ENCODE measurements at regions not wholly inside any gene's neighbourhood (a gene's known extent, or its start where the extent isn't known, plus 50 kb on each side); places are given as distances from the start of the nearest gene placed in this dataset.
"Not testable (repeated sequence)": the region's sequence is repeated elsewhere in the genome, so short reads cannot be mapped to it uniquely, and the experiment has no call there.

DNA sequence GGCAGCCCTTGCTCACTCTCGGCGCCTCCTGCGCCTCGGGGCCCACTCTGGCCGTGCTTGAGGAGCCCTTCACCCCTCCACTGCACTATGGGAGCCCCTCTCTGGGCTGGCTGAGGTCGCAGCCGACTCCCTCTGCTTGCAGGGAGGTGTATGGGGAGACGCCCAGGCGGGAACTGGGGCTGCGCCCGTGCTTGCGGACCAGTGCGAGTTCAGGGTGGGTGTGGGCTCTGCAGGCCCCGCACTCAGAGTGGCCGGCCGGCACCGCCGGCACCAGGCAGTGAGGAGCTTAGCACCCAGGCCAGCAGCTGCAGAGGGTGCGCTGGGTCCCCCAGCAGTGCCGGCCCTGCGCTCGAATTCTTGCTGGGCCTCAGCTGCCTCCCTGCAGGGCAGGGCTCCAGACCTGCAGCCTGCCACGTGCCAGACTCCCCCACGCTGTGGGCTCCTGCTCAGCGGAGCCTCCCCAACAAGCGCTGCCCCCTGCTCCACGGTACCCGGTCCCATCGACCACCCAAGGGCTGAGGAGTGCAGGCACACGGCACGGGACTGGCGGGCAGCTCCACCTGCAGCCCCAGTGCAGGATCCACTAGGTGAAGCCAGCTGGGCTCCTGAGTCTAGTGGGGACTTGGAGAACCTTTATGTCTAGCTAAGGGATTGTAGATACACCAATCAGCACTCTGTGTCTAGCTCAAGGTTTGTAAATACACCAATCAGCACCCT is 54.0 kb upstream of the WWC2 start:
- H3K9me3 ChIP-seq (replicated peaks; ENCODE audit: insufficient read depth, low read length); DNase-seq; H2AFZ ChIP-seq (ENCODE audit: low read length); H3K79me2 ChIP-seq (ENCODE audit: low read length); H3K9me2 ChIP-seq (replicated peaks; ENCODE audit: insufficient read depth, low read length); H3K27ac ChIP-seq (ENCODE audit: low read length); H4K20me1 ChIP-seq (ENCODE audit: insufficient read depth, low read length); H3K4me1 ChIP-seq (ENCODE audit: low read length); H3K9ac ChIP-seq (ENCODE audit: low read length); H3F3A ChIP-seq (ENCODE audit: insufficient read depth, low read length); H3K27me3 ChIP-seq (replicated peaks; ENCODE audit: insufficient read depth, low read length); H3K36me3 ChIP-seq (replicated peaks; ENCODE audit: insufficient read depth, low read length); H3K4me2 ChIP-seq (ENCODE audit: low read depth, low read length); H3K4me3 ChIP-seq (ENCODE audit: low read length): not testable (repeated sequence)

DNA sequence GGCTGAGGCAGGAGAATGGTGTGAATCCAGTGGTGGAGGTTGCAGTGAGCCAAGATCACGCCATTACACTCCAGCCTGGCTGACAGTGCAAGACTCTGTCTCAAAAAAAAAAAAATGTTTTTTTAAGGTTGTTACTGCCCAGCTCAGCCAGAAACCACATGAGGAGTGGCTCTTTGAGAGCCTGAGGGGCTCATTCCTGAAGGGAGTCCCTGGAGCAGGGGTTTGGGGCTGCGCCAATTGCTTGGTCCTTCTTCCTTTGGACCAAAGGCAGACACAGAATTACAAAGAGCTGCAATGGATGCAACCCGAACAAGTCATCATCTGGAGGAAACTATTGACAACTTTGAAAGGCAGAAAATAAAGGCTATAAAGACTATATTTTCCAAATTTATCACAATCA is 60.6 kb upstream of the WWC2 start:
- Histone ChIP-seq H3K9ac (ENCODE audit: low read length) (no peak overlapping the region), H3F3A (ENCODE audit: insufficient read depth, low read length) (no peaks in the 10 kb centered on the region), H3K4me3 (ENCODE audit: low read length) (no peak overlapping the region), H3K27me3 (replicated peaks; ENCODE audit: insufficient read depth, low read length) (no peaks in the 10 kb centered on the region), H3K27ac (ENCODE audit: low read length) (no peak overlapping the region), H3K4me1 (ENCODE audit: low read length) (no peaks in the 10 kb centered on the region), H3K9me2 (replicated peaks; ENCODE audit: insufficient read depth, low read length) (no peaks in the 10 kb centered on the region), H3K4me2 (ENCODE audit: low read depth, low read length) (no peak overlapping the region), H3K36me3 (replicated peaks; ENCODE audit: insufficient read depth, low read length) (no peaks in the 10 kb centered on the region), H3K79me2 (ENCODE audit: low read length) (no peaks in the 10 kb centered on the region), H2AFZ (ENCODE audit: low read length) (no peak overlapping the region), H3K9me3 (replicated peaks; ENCODE audit: insufficient read depth, low read length) (no peaks in the 10 kb centered on the region), H4K20me1 (ENCODE audit: insufficient read depth, low read length) (no peaks in the 10 kb centered on the region)
- TF ChIP-seq, protein P1, sequence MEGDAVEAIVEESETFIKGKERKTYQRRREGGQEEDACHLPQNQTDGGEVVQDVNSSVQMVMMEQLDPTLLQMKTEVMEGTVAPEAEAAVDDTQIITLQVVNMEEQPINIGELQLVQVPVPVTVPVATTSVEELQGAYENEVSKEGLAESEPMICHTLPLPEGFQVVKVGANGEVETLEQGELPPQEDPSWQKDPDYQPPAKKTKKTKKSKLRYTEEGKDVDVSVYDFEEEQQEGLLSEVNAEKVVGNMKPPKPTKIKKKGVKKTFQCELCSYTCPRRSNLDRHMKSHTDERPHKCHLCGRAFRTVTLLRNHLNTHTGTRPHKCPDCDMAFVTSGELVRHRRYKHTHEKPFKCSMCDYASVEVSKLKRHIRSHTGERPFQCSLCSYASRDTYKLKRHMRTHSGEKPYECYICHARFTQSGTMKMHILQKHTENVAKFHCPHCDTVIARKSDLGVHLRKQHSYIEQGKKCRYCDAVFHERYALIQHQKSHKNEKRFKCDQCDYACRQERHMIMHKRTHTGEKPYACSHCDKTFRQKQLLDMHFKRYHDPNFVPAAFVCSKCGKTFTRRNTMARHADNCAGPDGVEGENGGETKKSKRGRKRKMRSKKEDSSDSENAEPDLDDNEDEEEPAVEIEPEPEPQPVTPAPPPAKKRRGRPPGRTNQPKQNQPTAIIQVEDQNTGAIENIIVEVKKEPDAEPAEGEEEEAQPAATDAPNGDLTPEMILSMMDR (IDR thresholded peaks at IDR 0.05; ENCODE audit: low read length): no peak
- TF ChIP-seq EZH2phosphoT487 (IDR thresholded peaks at IDR 0.05; ENCODE audit: low read length): no peak
- DNase-seq: no peak

DNA sequence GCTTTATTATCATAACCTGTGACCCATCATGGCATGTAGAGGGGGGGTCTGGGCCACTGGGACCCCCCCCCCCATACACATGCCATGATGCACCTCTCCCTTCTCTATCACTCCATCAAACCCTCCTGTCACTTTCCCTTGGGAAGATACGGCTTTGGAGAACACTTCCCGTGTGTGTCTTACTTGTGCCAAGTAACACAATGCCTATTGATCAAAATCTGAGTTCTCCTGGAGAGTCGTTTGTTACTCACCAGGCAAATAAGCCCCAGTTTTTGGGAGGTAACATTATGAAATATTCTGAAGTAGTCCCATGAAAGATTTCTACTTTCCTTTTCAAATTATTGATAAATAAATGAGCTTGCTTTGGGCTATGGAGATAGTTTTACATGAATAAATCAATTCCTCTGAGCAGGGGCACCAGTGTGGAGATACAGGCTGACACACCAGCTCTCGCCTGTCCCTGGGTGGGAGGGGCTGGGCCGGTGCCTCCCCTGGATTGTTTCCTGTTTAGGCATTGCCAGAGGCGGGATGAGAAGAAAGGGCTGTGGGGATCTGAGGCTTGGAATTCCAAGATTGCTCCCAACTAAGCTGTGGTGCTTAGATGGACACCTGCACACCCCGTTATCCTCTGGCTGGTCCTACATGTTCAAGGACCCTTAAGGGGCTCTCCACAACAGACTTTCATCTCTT is 63.2 kb upstream of the WWC2 start:
- Histone ChIP-seq H3K79me2 (ENCODE audit: low read length) (no peaks in the 10 kb centered on the region), H3K9me3 (replicated peaks; ENCODE audit: insufficient read depth, low read length) (no peaks in the 10 kb centered on the region), H3K4me1 (ENCODE audit: low read length) (no peaks in the 10 kb centered on the region), H4K20me1 (ENCODE audit: insufficient read depth, low read length) (no peaks in the 10 kb centered on the region), H3K36me3 (replicated peaks; ENCODE audit: insufficient read depth, low read length) (no peaks in the 10 kb centered on the region), H2AFZ (ENCODE audit: low read length) (no peak overlapping the region), H3K4me3 (ENCODE audit: low read length) (no peak overlapping the region), H3F3A (ENCODE audit: insufficient read depth, low read length) (no peaks in the 10 kb centered on the region), H3K4me2 (ENCODE audit: low read depth, low read length) (no peak overlapping the region), H3K27me3 (replicated peaks; ENCODE audit: insufficient read depth, low read length) (no peaks in the 10 kb centered on the region), H3K9ac (ENCODE audit: low read length) (no peak overlapping the region), H3K27ac (ENCODE audit: low read length) (no peak overlapping the region), H3K9me2 (replicated peaks; ENCODE audit: insufficient read depth, low read length) (no peaks in the 10 kb centered on the region)
- DNase-seq: no peak
- TF ChIP-seq, protein P1 (IDR thresholded peaks at IDR 0.05; ENCODE audit: low read length): no peak
- TF ChIP-seq EZH2phosphoT487 (IDR thresholded peaks at IDR 0.05; ENCODE audit: low read length): no peak
- no peak for TF ChIP-seq EZH2 (optimal IDR thresholded peaks at IDR 0.05; ENCODE audit: low read depth, low read length)

DNA sequence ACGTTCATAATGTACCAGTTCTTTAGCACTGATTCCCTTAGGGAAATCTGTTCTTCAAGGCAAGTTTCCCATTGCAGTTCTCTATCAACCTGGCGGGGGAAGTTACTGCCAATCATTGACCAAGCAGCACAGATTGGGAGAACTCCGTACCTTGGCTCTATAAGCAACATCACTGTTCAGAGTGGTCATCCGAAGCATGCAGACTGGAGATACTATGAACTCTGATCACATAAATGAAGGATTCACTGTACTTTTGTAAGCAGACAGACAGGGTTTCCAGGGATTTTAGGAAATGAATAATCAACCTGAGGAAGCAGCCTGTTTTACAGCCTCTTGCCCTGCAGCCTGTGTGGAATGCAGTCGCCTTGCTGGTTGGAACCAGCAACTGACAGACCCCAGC is 63.8 kb upstream of the WWC2 start:
- H3K4me1 ChIP-seq (ENCODE audit: low read length): no peaks in the 10 kb centered on the region
- H4K20me1 ChIP-seq (ENCODE audit: insufficient read depth, low read length): no peaks in the 10 kb centered on the region
- no peaks in the 10 kb centered on the region for H3K79me2 ChIP-seq (ENCODE audit: low read length)
- no peaks in the 10 kb centered on the region for H3K9me2 ChIP-seq (replicated peaks; ENCODE audit: insufficient read depth, low read length)
- H3K27me3 ChIP-seq (replicated peaks; ENCODE audit: insufficient read depth, low read length): no peaks in the 10 kb centered on the region
- TF ChIP-seq EZH2phosphoT487 (IDR thresholded peaks at IDR 0.05; ENCODE audit: low read length): no peak
- TF ChIP-seq, protein P1 (IDR thresholded peaks at IDR 0.05; ENCODE audit: low read length): no peak
- TF ChIP-seq EZH2 (optimal IDR thresholded peaks at IDR 0.05; ENCODE audit: low read depth, low read length): no peak
- H3K27ac ChIP-seq (ENCODE audit: low read length): no peak overlapping the region
- no peak for DNase-seq
- no peak overlapping the region for H3K9ac ChIP-seq (ENCODE audit: low read length)
- H3K4me2 ChIP-seq (ENCODE audit: low read depth, low read length): no peak overlapping the region
- no peaks in the 10 kb centered on the region for H3F3A ChIP-seq (ENCODE audit: insufficient read depth, low read length)
- H2AFZ ChIP-seq (ENCODE audit: low read length): no peak overlapping the region
- no peaks in the 10 kb centered on the region for H3K9me3 ChIP-seq (replicated peaks; ENCODE audit: insufficient read depth, low read length)
- no peaks in the 10 kb centered on the region for H3K36me3 ChIP-seq (replicated peaks; ENCODE audit: insufficient read depth, low read length)
- H3K4me3 ChIP-seq (ENCODE audit: low read length): no peak overlapping the region
